ENCODE measurements at regions not wholly inside any gene's neighbourhood (a gene's known extent, or its start where the extent isn't known, plus 50 kb on each side); places are given as distances from the start of the nearest gene placed in this dataset.
A peak's percentile ranks its signal among the peaks of the same experiment; 100 is the strongest.
"Not testable (repeated sequence)": the region's sequence is repeated elsewhere in the genome, so short reads cannot be mapped to it uniquely, and the experiment has no call there.

GRCh38 chr11:110514967-110515366 lies 85.2 kb downstream of the FDX1 start:
- no peak overlapping the region for H3K4me3 ChIP-seq (ENCODE audit: low read depth, low read length)
- in situ Hi-C loops (cut with HindIII; ENCODE audit: low sequenced_read_pairs), result no loop called here
- DNase-seq (ENCODE audit: low read depth), result no peak
- no peak for TF ChIP-seq CTCF (IDR thresholded peaks at IDR 0.05; ENCODE audit: low read depth, low read length, missing control alignments)

GRCh38 chr11:110517381-110517780 lies 87.6 kb downstream of the FDX1 start:
- DNase-seq (ENCODE audit: low read depth); H3K4me3 ChIP-seq (ENCODE audit: low read depth, low read length); in situ Hi-C loops (cut with HindIII; ENCODE audit: low sequenced_read_pairs): not testable (repeated sequence)

- in situ Hi-C loops (cut with HindIII; ENCODE audit: low sequenced_read_pairs), result no loop called here
- TF ChIP-seq CTCF (IDR thresholded peaks at IDR 0.05; ENCODE audit: low read depth, low read length, missing control alignments), result no peak
- H3K4me3 ChIP-seq (ENCODE audit: low read depth, low read length), result no peak overlapping the region
- no peak for DNase-seq (ENCODE audit: low read depth)
Measured at GRCh38 chr11:110518809-110519514, 89.2 kb downstream of the FDX1 start.

GRCh38 chr11:110519796-110520195 lies 90.0 kb downstream of the FDX1 start:
- no peak for DNase-seq (ENCODE audit: low read depth)
- TF ChIP-seq CTCF (IDR thresholded peaks at IDR 0.05; ENCODE audit: low read depth, low read length, missing control alignments), result no peak
- no peak overlapping the region for H3K4me3 ChIP-seq (ENCODE audit: low read depth, low read length)
- in situ Hi-C loops (cut with HindIII; ENCODE audit: low sequenced_read_pairs), result loop anchor here (5.0 kb wide), 1 partner anchor 73 kb away; no protein-coding TSS in a partner anchor

- in situ Hi-C loops (cut with HindIII; ENCODE audit: low sequenced_read_pairs), result loop anchor here (5.0 kb wide), 1 partner anchor 70 kb away; no protein-coding TSS in a partner anchor
- no peak for DNase-seq (ENCODE audit: low read depth)
- TF ChIP-seq CTCF (IDR thresholded peaks at IDR 0.05; ENCODE audit: low read depth, low read length, missing control alignments), result no peak
- no peak overlapping the region for H3K4me3 ChIP-seq (ENCODE audit: low read depth, low read length)
Measured at GRCh38 chr11:110522471-110522870, 92.7 kb downstream of the FDX1 start.

- in situ Hi-C loops (cut with HindIII; ENCODE audit: low sequenced_read_pairs), result loop anchor here (5.0 kb wide), 1 partner anchor 68 kb away; no protein-coding TSS in a partner anchor
- TF ChIP-seq CTCF (IDR thresholded peaks at IDR 0.05; ENCODE audit: low read depth, low read length, missing control alignments), result no peak
- no peak for DNase-seq (ENCODE audit: low read depth)
- H3K4me3 ChIP-seq (ENCODE audit: low read depth, low read length), result no peak overlapping the region
Measured at GRCh38 chr11:110524238-110524637, 94.5 kb downstream of the FDX1 start.

GRCh38 chr11:110525883-110526282 lies 96.1 kb downstream of the FDX1 start:
- in situ Hi-C loops (cut with HindIII; ENCODE audit: low sequenced_read_pairs), result no loop called here
- H3K4me3 ChIP-seq (ENCODE audit: low read depth, low read length), result no peak overlapping the region
- DNase-seq (ENCODE audit: low read depth), result peak; percentile 71
- no peak for TF ChIP-seq CTCF (IDR thresholded peaks at IDR 0.05; ENCODE audit: low read depth, low read length, missing control alignments)

All from astrocyte of the cerebellum (primary cell).